HG02678 (cell line): ENCODE measurements at regions not wholly inside any gene's neighbourhood (a gene's known extent, or its start where the extent isn't known, plus 50 kb on each side); places are given as distances from the start of the nearest gene placed in this dataset.
A peak's percentile ranks its signal among the peaks of the same experiment; 100 is the strongest.
"Not testable (repeated sequence)": the region's sequence is repeated elsewhere in the genome, so short reads cannot be mapped to it uniquely, and the experiment has no call there.

Experiments
- ATAC-seq: cut with Tn5 transposase; IDR thresholded peaks from one replicate; pipeline ENCODE4 v1.9.1; 2021; ENCODE audit warnings: mild to moderate bottlenecking, moderate library complexity; ENCODE audit not compliant: unreplicated experiment

GRCh38 chr7:153185936-153186335, 426.4 kb downstream of the ACTR3B start:
- no peak for ATAC-seq

- ATAC-seq: no peak
These were observed 428.6 kb downstream of the ACTR3B start for GRCh38 chr7:153188161-153188560.

- no peak for ATAC-seq
These were observed 429.1 kb downstream of the ACTR3B start for GRCh38 chr7:153188630-153189029.

GRCh38 chr7:153190452-153190851, 430.9 kb downstream of the ACTR3B start:
- ATAC-seq: peak; percentile 58

GRCh38 chr7:153190986-153191385, 431.4 kb downstream of the ACTR3B start:
- ATAC-seq: no peak

GRCh38 chr7:153193144-153193595, 433.6 kb downstream of the ACTR3B start:
- peak; percentile 59 for ATAC-seq

- ATAC-seq: no peak
These were observed 457.5 kb downstream of the ACTR3B start for GRCh38 chr7:153217032-153217431.

GRCh38 chr7:153224890-153225289, 465.3 kb downstream of the ACTR3B start:
- ATAC-seq: no peak

- not testable (repeated sequence) for ATAC-seq
These were observed 485.6 kb downstream of the ACTR3B start for GRCh38 chr7:153245136-153245535.

- ATAC-seq: no peak
These were observed 486.3 kb downstream of the ACTR3B start for GRCh38 chr7:153245809-153246208.

GRCh38 chr7:153247926-153248325, 488.4 kb downstream of the ACTR3B start:
- ATAC-seq: no peak

GRCh38 chr7:153258686-153259085, 499.1 kb downstream of the ACTR3B start:
- ATAC-seq: no peak

- ATAC-seq: no peak
These were observed 516.8 kb downstream of the ACTR3B start for GRCh38 chr7:153276394-153276793.

GRCh38 chr7:153286763-153287162, 527.2 kb downstream of the ACTR3B start:
- no peak for ATAC-seq

GRCh38 chr7:153290066-153290465, 530.5 kb downstream of the ACTR3B start:
- no peak for ATAC-seq

GRCh38 chr7:153297141-153297540, 537.6 kb downstream of the ACTR3B start:
- no peak for ATAC-seq

GRCh38 chr7:153301936-153302335, 542.4 kb downstream of the ACTR3B start:
- no peak for ATAC-seq

GRCh38 chr7:153320005-153320404, 560.5 kb downstream of the ACTR3B start:
- no peak for ATAC-seq

- ATAC-seq: no peak
These were observed 561.1 kb downstream of the ACTR3B start for GRCh38 chr7:153320681-153321080.

GRCh38 chr7:153322991-153323390, 563.4 kb downstream of the ACTR3B start:
- ATAC-seq: no peak

GRCh38 chr7:153324094-153324493, 564.5 kb downstream of the ACTR3B start:
- ATAC-seq: no peak

GRCh38 chr7:153327683-153328082, 568.1 kb downstream of the ACTR3B start:
- no peak for ATAC-seq

GRCh38 chr7:153331427-153331826, 571.9 kb downstream of the ACTR3B start:
- ATAC-seq: no peak

GRCh38 chr7:153354071-153354470, 594.5 kb downstream of the ACTR3B start:
- ATAC-seq: no peak
